Hepatocyte (in vitro differentiated cells): ENCODE measurements at regions not wholly inside any gene's neighbourhood (a gene's known extent, or its start where the extent isn't known, plus 50 kb on each side); places are given as distances from the start of the nearest gene placed in this dataset.

Source experiments
- EZH2 ChIP-seq: fragments of 200-600 bp; sonication (generic); IDR thresholded peaks from 2 replicates; pipeline ENCODE4 v1.6.1; 2016; ENCODE audit warnings: antibody characterized with exemption, mild to moderate bottlenecking, borderline replicate concordance
- TF ChIP-seq, protein P1 (sequence below): fragments of 200-600 bp; sonication (generic); IDR thresholded peaks from 2 replicates; pipeline ENCODE4 v1.5.1; 2016; ENCODE audit warnings: antibody characterized with exemption, mild to moderate bottlenecking; ENCODE audit not compliant: poor library complexity

DNA sequence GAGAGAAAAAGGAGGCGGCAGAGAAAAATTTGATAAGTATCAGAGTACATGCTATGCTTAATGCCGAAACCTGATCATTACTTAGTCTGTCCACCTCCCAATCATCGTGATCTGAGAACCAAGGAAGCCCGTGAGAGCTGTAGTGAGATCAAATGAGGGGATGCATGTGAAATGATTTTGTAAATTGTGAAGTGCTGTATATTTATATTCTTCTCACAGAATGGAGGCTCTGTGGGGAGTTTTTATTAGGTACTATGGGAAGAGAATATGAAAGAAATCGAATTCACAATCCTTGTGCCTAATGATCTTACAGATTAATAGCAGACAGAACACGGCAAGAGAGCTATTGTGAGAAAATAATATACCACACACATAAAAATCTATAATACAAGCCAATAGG lies 115.5 kb downstream of the LYPLAL1 start:
- no peak for TF ChIP-seq EZH2
- TF ChIP-seq, protein P1, sequence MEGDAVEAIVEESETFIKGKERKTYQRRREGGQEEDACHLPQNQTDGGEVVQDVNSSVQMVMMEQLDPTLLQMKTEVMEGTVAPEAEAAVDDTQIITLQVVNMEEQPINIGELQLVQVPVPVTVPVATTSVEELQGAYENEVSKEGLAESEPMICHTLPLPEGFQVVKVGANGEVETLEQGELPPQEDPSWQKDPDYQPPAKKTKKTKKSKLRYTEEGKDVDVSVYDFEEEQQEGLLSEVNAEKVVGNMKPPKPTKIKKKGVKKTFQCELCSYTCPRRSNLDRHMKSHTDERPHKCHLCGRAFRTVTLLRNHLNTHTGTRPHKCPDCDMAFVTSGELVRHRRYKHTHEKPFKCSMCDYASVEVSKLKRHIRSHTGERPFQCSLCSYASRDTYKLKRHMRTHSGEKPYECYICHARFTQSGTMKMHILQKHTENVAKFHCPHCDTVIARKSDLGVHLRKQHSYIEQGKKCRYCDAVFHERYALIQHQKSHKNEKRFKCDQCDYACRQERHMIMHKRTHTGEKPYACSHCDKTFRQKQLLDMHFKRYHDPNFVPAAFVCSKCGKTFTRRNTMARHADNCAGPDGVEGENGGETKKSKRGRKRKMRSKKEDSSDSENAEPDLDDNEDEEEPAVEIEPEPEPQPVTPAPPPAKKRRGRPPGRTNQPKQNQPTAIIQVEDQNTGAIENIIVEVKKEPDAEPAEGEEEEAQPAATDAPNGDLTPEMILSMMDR = no peak
